GM23338 (cell line): ENCODE measurements at regions not wholly inside any gene's neighbourhood (a gene's known extent, or its start where the extent isn't known, plus 50 kb on each side); places are given as distances from the start of the nearest gene placed in this dataset.

Experiments
- ATAC-seq: fragments of 200-7000 bp; cut with Tn5 transposase; 3 replicates; pipeline ENCODE4 v1.9.1; 2020
- DNase-seq: peaks from one replicate; pipeline ENCODE4 v3.0.0-alpha.2; 2015; ENCODE audit warnings: low spot score
- H2AFZ ChIP-seq: fragments of 200-600 bp; sonication (generic); 2 replicates; pipeline ENCODE4 v1.8.0; 2016; ENCODE audit warnings: antibody characterized with exemption, mild to moderate bottlenecking, moderate library complexity
- H3F3A ChIP-seq: fragments of 200-600 bp; sonication (generic); replicated peaks from 2 replicates; pipeline ENCODE4 v1.8.0; 2017; ENCODE audit warnings: antibody characterized with exemption, mixed run types, low read depth
- H3K27ac ChIP-seq: fragments of 200-600 bp; sonication (generic); 2 replicates; pipeline ENCODE4 v1.6.1; 2016; ENCODE audit warnings: low read depth
- H3K27me3 ChIP-seq: fragments of 200-600 bp; sonication (generic); 2 replicates; pipeline ENCODE4 v1.8.0; 2016; ENCODE audit warnings: mild to moderate bottlenecking, mixed run types, moderate library complexity; ENCODE audit not compliant: insufficient read depth
- H3K36me3 ChIP-seq: fragments of 200-600 bp; sonication (generic); 2 replicates; pipeline ENCODE4 v1.8.0; 2016; ENCODE audit warnings: mild to moderate bottlenecking; ENCODE audit not compliant: insufficient read depth
- H3K4me1 ChIP-seq: fragments of 200-600 bp; sonication (generic); 2 replicates; pipeline ENCODE4 v1.8.0; 2016; ENCODE audit warnings: mild to moderate bottlenecking, moderate library complexity; ENCODE audit not compliant: insufficient read depth
- H3K4me2 ChIP-seq: fragments of 200-600 bp; sonication (generic); 2 replicates; pipeline ENCODE4 v1.7.1; 2017; ENCODE audit warnings: mixed run types
- H3K4me3 ChIP-seq: fragments of 200-600 bp; sonication (generic); 2 replicates; pipeline ENCODE4 v1.6.1; 2016; ENCODE audit warnings: mixed run types
- H3K79me2 ChIP-seq: fragments of 200-600 bp; sonication (generic); replicated peaks from 2 replicates; pipeline ENCODE4 v1.8.0; 2017; ENCODE audit warnings: mild to moderate bottlenecking; ENCODE audit not compliant: insufficient read depth
- H3K9me2 ChIP-seq: fragments of 200-600 bp; sonication (generic); 2 replicates; pipeline ENCODE4 v1.8.0; 2017; ENCODE audit not compliant: insufficient read depth
- H4K20me1 ChIP-seq: fragments of 200-600 bp; sonication (generic); replicated peaks from 2 replicates; pipeline ENCODE4 v1.8.0; 2017; ENCODE audit warnings: mild to moderate bottlenecking; ENCODE audit not compliant: insufficient read depth
- H3K27ac Mint-ChIP-seq: 2 replicates; pipeline ENCODE4 v1.8.0; 2020; ENCODE audit warnings: inconsistent platforms, mild to moderate bottlenecking, moderate library complexity, mixed read lengths
- H3K27me3 Mint-ChIP-seq: 3 replicates; pipeline ENCODE4 v1.8.0; 2022; ENCODE audit warnings: low read depth, mild to moderate bottlenecking, moderate library complexity, mixed read lengths, inconsistent platforms; ENCODE audit not compliant: insufficient read depth, poor library complexity
- H3K36me3 Mint-ChIP-seq: 3 replicates; pipeline ENCODE4 v1.8.0; 2021; ENCODE audit warnings: low read depth, mild to moderate bottlenecking, inconsistent platforms, moderate library complexity, mixed read lengths
- H3K4me1 Mint-ChIP-seq: 3 replicates; pipeline ENCODE4 v1.8.0; 2020; ENCODE audit warnings: mild to moderate bottlenecking, inconsistent platforms, mixed read lengths
- H3K4me3 Mint-ChIP-seq: 3 replicates; pipeline ENCODE4 v1.8.0; 2021; ENCODE audit warnings: moderate library complexity, mild to moderate bottlenecking, inconsistent platforms, mixed read lengths
- H3K9me3 Mint-ChIP-seq: 3 replicates; pipeline ENCODE4 v1.8.0; 2020; ENCODE audit warnings: moderate library complexity, mild to moderate bottlenecking, inconsistent platforms, mixed read lengths
- EZH2 ChIP-seq: fragments of 200-600 bp; sonication (generic); IDR thresholded peaks from one replicate; pipeline ENCODE4 v1.8.0; 2017; ENCODE audit warnings: antibody characterized with exemption, mild to moderate bottlenecking, low read depth; ENCODE audit not compliant: unreplicated experiment
- NANOG ChIP-seq: IDR thresholded peaks from 2 replicates; pipeline ENCODE4 v1.6.1; 2016; ENCODE audit warnings: antibody characterized with exemption, borderline replicate concordance
- POLR2AphosphoS5 ChIP-seq: IDR thresholded peaks from 2 replicates; pipeline ENCODE4 v1.6.1; 2016; ENCODE audit warnings: antibody characterized with exemption, low read depth
- ZNF331 ChIP-seq: fragments of 250-450 bp; sonication (Bioruptor Pico); IDR thresholded peaks from 2 replicates; pipeline ENCODE4 v1.5.0; 2020; ENCODE audit warnings: low read depth, mild to moderate bottlenecking, moderate library complexity
- TF ChIP-seq, protein P1 (sequence below): fragments of 250-450 bp; sonication (Bioruptor Pico); IDR thresholded peaks from 2 replicates; pipeline ENCODE4 v1.5.0; 2020; ENCODE audit warnings: mild to moderate bottlenecking, moderate library complexity
- TF ChIP-seq, protein P2 (sequence below): IDR thresholded peaks from one replicate; pipeline ENCODE4 v1.6.1; 2018; ENCODE audit warnings: antibody characterized with exemption; ENCODE audit not compliant: unreplicated experiment

DNA sequence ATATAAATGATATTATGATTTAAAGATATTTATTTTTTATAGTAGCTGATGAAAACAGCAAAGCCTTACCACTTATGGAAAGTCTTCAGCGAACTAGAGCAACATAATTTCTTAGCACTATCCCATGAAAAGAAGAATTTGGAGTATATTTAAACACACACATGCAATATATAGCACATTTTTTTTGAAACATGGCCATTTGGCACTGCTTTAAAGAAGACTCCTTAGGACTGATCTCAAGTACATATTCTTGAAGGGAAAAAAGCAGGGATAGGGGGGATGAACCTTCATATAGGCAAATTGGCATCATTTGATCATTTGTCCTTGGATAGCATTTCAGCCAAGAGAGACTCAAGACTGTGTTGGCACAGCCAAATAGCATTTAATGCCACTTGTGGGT, 193.3 kb downstream of the ANKRD50 start (continued):
- TF ChIP-seq, protein P1, sequence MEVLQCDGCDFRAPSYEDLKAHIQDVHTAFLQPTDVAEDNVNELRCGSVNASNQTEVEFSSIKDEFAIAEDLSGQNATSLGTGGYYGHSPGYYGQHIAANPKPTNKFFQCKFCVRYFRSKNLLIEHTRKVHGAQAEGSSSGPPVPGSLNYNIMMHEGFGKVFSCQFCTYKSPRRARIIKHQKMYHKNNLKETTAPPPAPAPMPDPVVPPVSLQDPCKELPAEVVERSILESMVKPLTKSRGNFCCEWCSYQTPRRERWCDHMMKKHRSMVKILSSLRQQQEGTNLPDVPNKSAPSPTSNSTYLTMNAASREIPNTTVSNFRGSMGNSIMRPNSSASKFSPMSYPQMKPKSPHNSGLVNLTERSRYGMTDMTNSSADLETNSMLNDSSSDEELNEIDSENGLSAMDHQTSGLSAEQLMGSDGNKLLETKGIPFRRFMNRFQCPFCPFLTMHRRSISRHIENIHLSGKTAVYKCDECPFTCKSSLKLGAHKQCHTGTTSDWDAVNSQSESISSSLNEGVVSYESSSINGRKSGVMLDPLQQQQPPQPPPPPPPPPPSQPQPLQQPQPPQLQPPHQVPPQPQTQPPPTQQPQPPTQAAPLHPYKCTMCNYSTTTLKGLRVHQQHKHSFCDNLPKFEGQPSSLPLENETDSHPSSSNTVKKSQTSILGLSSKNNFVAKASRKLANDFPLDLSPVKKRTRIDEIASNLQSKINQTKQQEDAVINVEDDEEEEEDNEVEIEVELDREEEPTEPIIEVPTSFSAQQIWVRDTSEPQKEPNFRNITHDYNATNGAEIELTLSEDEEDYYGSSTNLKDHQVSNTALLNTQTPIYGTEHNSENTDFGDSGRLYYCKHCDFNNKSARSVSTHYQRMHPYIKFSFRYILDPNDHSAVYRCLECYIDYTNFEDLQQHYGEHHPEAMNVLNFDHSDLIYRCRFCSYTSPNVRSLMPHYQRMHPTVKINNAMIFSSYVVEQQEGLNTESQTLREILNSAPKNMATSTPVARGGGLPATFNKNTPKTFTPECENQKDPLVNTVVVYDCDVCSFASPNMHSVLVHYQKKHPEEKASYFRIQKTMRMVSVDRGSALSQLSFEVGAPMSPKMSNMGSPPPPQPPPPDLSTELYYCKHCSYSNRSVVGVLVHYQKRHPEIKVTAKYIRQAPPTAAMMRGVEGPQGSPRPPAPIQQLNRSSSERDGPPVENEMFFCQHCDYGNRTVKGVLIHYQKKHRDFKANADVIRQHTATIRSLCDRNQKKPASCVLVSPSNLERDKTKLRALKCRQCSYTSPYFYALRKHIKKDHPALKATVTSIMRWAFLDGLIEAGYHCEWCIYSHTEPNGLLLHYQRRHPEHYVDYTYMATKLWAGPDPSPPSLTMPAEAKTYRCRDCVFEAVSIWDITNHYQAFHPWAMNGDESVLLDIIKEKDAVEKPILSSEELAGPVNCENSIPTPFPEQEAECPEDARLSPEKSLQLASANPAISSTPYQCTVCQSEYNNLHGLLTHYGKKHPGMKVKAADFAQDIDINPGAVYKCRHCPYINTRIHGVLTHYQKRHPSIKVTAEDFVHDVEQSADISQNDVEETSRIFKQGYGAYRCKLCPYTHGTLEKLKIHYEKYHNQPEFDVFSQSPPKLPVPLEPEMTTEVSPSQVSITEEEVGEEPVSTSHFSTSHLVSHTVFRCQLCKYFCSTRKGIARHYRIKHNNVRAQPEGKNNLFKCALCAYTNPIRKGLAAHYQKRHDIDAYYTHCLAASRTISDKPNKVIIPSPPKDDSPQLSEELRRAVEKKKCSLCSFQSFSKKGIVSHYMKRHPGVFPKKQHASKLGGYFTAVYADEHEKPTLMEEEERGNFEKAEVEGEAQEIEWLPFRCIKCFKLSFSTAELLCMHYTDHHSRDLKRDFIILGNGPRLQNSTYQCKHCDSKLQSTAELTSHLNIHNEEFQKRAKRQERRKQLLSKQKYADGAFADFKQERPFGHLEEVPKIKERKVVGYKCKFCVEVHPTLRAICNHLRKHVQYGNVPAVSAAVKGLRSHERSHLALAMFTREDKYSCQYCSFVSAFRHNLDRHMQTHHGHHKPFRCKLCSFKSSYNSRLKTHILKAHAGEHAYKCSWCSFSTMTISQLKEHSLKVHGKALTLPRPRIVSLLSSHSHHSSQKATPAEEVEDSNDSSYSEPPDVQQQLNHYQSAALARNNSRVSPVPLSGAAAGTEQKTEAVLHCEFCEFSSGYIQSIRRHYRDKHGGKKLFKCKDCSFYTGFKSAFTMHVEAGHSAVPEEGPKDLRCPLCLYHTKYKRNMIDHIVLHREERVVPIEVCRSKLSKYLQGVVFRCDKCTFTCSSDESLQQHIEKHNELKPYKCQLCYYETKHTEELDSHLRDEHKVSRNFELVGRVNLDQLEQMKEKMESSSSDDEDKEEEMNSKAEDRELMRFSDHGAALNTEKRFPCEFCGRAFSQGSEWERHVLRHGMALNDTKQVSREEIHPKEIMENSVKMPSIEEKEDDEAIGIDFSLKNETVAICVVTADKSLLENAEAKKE (CRISPR knock-in tag) = no peak
- no peak for TF ChIP-seq ZNF331 (CRISPR knock-in tag)
- TF ChIP-seq, protein P2, sequence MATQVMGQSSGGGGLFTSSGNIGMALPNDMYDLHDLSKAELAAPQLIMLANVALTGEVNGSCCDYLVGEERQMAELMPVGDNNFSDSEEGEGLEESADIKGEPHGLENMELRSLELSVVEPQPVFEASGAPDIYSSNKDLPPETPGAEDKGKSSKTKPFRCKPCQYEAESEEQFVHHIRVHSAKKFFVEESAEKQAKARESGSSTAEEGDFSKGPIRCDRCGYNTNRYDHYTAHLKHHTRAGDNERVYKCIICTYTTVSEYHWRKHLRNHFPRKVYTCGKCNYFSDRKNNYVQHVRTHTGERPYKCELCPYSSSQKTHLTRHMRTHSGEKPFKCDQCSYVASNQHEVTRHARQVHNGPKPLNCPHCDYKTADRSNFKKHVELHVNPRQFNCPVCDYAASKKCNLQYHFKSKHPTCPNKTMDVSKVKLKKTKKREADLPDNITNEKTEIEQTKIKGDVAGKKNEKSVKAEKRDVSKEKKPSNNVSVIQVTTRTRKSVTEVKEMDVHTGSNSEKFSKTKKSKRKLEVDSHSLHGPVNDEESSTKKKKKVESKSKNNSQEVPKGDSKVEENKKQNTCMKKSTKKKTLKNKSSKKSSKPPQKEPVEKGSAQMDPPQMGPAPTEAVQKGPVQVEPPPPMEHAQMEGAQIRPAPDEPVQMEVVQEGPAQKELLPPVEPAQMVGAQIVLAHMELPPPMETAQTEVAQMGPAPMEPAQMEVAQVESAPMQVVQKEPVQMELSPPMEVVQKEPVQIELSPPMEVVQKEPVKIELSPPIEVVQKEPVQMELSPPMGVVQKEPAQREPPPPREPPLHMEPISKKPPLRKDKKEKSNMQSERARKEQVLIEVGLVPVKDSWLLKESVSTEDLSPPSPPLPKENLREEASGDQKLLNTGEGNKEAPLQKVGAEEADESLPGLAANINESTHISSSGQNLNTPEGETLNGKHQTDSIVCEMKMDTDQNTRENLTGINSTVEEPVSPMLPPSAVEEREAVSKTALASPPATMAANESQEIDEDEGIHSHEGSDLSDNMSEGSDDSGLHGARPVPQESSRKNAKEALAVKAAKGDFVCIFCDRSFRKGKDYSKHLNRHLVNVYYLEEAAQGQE = no peak

DNA sequence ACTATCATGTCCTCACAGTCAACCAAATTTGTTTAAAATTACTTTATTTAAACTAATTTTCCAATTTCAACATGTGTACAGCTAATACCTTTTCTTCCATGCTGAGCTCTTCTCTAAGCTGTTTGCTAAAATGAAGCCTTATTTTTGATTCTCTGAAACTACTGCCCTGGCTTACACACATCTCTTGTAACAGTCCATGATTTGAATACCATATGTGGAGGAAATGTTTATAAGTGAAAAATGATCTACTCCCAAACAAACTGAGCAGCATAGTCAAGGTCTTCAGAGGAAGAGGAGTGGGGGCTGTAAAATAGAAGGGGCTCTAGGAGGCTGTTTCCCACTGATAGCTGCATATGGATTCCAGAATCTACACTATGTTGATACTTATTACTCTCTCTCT, 188.7 kb downstream of the ANKRD50 start:
- Histone ChIP-seq H3K79me2 (no peaks in the 10 kb centered on the region), H3F3A (no peaks in the 10 kb centered on the region), H3K4me2 (no peak overlapping the region), H3K4me3 (no peak overlapping the region), H3K9me2 (0 out of 2 replicates have a peak, but pooled peaks cover 3% of the 10 kb centered on the region), H3K27ac (no peak overlapping the region), H3K36me3 (no peaks in the 10 kb centered on the region), H2AFZ (no peak overlapping the region), H4K20me1 (no peaks in the 10 kb centered on the region), H3K27me3 (no peaks in the 10 kb centered on the region), H3K4me1 (no peaks in the 10 kb centered on the region)
- Mint-ChIP-seq H3K4me1 (peaks cover 26% of the 10 kb centered on the region), H3K9me3 (peaks cover 10% of the 10 kb centered on the region), H3K27ac (no peak overlapping the region), H3K36me3 (peaks cover 13% of the 10 kb centered on the region; the same call in 2 of the 3 replicates), H3K4me3 (no peak overlapping the region), H3K27me3 (no peaks in the 10 kb centered on the region)
- ATAC-seq (no peak), DNase-seq (no peak)
- TF ChIP-seq, protein P1 (CRISPR knock-in tag) = no peak
- TF ChIP-seq NANOG = no peak
- TF ChIP-seq EZH2 = no peak
- no peak for TF ChIP-seq POLR2AphosphoS5
- TF ChIP-seq ZNF331 (CRISPR knock-in tag) = no peak
